Mesenchymal stem cell (in vitro differentiated cells and primary cell): ENCODE measurements at regions not wholly inside any gene's neighbourhood (a gene's known extent, or its start where the extent isn't known, plus 50 kb on each side); places are given as distances from the start of the nearest gene placed in this dataset.

Experiments
- DNase-seq: peaks from one replicate; pipeline ENCODE4 v3.0.0-alpha.2; 2013
- H2AFZ ChIP-seq: one replicate; pipeline ENCODE4 v1.6.1; 2013; ENCODE audit warnings: low read depth, mild to moderate bottlenecking, control low read depth, inconsistent platforms, low read length, moderate library complexity
- H2AK5ac ChIP-seq: 2 replicates; pipeline ENCODE4 v1.6.1; 2013; ENCODE audit warnings: low read length, moderate library complexity, mild to moderate bottlenecking, inconsistent platforms; ENCODE audit not compliant: severe bottlenecking
- H2BK120ac ChIP-seq: one replicate; pipeline ENCODE4 v1.6.1; 2013; ENCODE audit warnings: low read depth, mild to moderate bottlenecking, inconsistent platforms, low read length, moderate library complexity
- H2BK12ac ChIP-seq, 2 experiments: one replicate each; pipeline ENCODE4 v1.6.1; 2013; ENCODE audit warnings: inconsistent platforms in 2 of 2, low read length in 2 of 2, mild to moderate bottlenecking in 2 of 2, moderate library complexity in 2 of 2, control low read depth in 1 of 2
- H2BK15ac ChIP-seq: one replicate; pipeline ENCODE4 v1.6.1; 2013; ENCODE audit warnings: mild to moderate bottlenecking, low read depth, inconsistent platforms; ENCODE audit not compliant: poor library complexity, severe bottlenecking
- H2BK5ac ChIP-seq: 2 replicates; pipeline ENCODE4 v1.6.1; 2013; ENCODE audit warnings: low read depth, mild to moderate bottlenecking, low read length, control low read depth, inconsistent platforms; ENCODE audit not compliant: poor library complexity, severe bottlenecking
- H3K14ac ChIP-seq, 2 experiments: one replicate each; pipeline ENCODE4 v1.6.1; 2013; ENCODE audit warnings: inconsistent platforms in 2 of 2, low read length in 2 of 2, control low read depth in 1 of 2, mild to moderate bottlenecking in 1 of 2, moderate library complexity in 1 of 2
- H3K18ac ChIP-seq, 2 experiments: one replicate each; pipeline ENCODE4 v1.6.1; 2013; ENCODE audit warnings: inconsistent platforms in 2 of 2, low read length in 2 of 2, control low read depth in 1 of 2, low read depth in 1 of 2, mild to moderate bottlenecking in 1 of 2
- H3K23ac ChIP-seq, 2 experiments: one replicate each; pipeline ENCODE4 v1.6.1; 2013; ENCODE audit warnings: inconsistent platforms in 2 of 2, low read length in 2 of 2, mild to moderate bottlenecking in 2 of 2, moderate library complexity in 2 of 2, control low read depth in 1 of 2
- H3K27ac ChIP-seq: 2 replicates; pipeline ENCODE4 v1.5.1; 2013; ENCODE audit warnings: mild to moderate bottlenecking, moderate library complexity, low read length, control low read depth, inconsistent platforms; ENCODE audit not compliant: poor library complexity, severe bottlenecking
- H3K27me3 ChIP-seq, 2 experiments: 2 replicates each; pipeline versions ENCODE4 v1.6.1 to v1.7.0; 2013; ENCODE audit warnings: low read length in 2 of 2, mild to moderate bottlenecking in 2 of 2, moderate library complexity in 2 of 2, control low read depth in 1 of 2, inconsistent platforms in 1 of 2; ENCODE audit not compliant: control insufficient read depth in 1 of 2, insufficient read depth in 1 of 2
- H3K36me3 ChIP-seq, 2 experiments: 2 replicates each; pipeline versions ENCODE4 v1.6.1 to v1.7.0; 2013; ENCODE audit warnings: low read length in 2 of 2, control low read depth in 1 of 2, inconsistent platforms in 1 of 2, low read depth in 1 of 2, mild to moderate bottlenecking in 1 of 2; ENCODE audit not compliant: insufficient read depth in 2 of 2, control insufficient read depth in 1 of 2
- H3K4ac ChIP-seq, 2 experiments: one replicate each; pipeline ENCODE4 v1.6.1; 2013; ENCODE audit warnings: inconsistent platforms in 2 of 2, low read length in 2 of 2, mild to moderate bottlenecking in 2 of 2, moderate library complexity in 2 of 2, control low read depth in 1 of 2, low read depth in 1 of 2
- H3K4me1 ChIP-seq: 2 replicates; pipeline ENCODE4 v1.6.1; 2013; ENCODE audit warnings: low read depth, low read length, control low read depth; ENCODE audit not compliant: control insufficient read depth, insufficient read depth
- H3K4me2 ChIP-seq: 2 replicates; pipeline ENCODE4 v1.6.1; 2013; ENCODE audit warnings: low read length, mild to moderate bottlenecking, inconsistent platforms; ENCODE audit not compliant: poor library complexity, severe bottlenecking
- H3K4me3 ChIP-seq, 2 experiments: 2 replicates each; pipeline versions ENCODE4 v1.5.1 to v1.7.0; 2013; ENCODE audit warnings: low read length in 2 of 2, mild to moderate bottlenecking in 2 of 2, control low read depth in 1 of 2, low read depth in 1 of 2; ENCODE audit not compliant: insufficient read depth in 1 of 2
- H3K79me1 ChIP-seq: replicated peaks from 2 replicates; pipeline ENCODE4 v1.6.1; 2013; ENCODE audit warnings: mild to moderate bottlenecking, control low read depth, low read length, inconsistent platforms; ENCODE audit not compliant: poor library complexity, severe bottlenecking
- H3K9ac ChIP-seq: 2 replicates; pipeline ENCODE4 v1.7.0; 2013; ENCODE audit warnings: mild to moderate bottlenecking, low read length, moderate library complexity
- H3K9me3 ChIP-seq: 2 replicates; pipeline ENCODE4 v1.7.0; 2013; ENCODE audit warnings: mild to moderate bottlenecking, low read length; ENCODE audit not compliant: control insufficient read depth
- H4K8ac ChIP-seq: one replicate; pipeline ENCODE4 v1.6.1; 2013; ENCODE audit warnings: inconsistent platforms, mild to moderate bottlenecking, low read length, moderate library complexity
- H4K91ac ChIP-seq: one replicate; pipeline ENCODE4 v1.6.1; 2013; ENCODE audit warnings: mild to moderate bottlenecking, low read length, inconsistent platforms
- WGBS: methylation state at CpG from one replicate; pipeline ENCODE4 v1.1.7; 2013; ENCODE audit warnings: mixed read lengths; 5-methylcytosine and 5-hydroxymethylcytosine counted together

DNA sequence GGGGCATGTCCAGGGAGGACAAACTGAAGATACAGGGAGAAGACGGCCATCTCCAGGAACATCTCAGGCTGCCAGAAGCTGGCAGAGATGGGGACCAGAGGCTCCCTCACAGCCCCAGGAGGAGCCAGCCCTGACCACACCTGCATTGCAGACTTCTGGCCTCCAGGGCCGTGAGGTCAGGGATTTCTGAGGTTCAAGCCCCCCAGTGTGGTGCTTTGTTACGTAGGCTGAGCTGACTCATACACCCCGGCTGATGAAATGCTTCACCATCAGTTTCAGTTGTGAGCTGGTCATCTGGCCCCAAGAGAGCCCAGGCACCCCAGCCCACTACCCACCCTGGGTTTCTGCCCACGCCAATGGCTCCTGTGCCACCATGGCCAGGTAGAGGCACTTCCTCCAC is 106.4 kb downstream of the SIK1 start:
- H3K4me3 ChIP-seq, result no peak overlapping the region
- H2BK12ac ChIP-seq, result peak overlapping the region in 1 of 2 experiments; percentile 47
- H3K9me3 ChIP-seq, result peaks cover 9% of the 10 kb centered on the region
- H2BK15ac ChIP-seq, result no peak overlapping the region
- peak; percentile 34 for DNase-seq
- peak overlapping the region; percentile 50 for H4K8ac ChIP-seq
- no peak overlapping the region for H2AFZ ChIP-seq
- H3K23ac ChIP-seq, result no peak overlapping the region
- H2AK5ac ChIP-seq, result no peak overlapping the region
- peak overlapping the region; percentile 65 for H4K91ac ChIP-seq
- no peak overlapping the region for H2BK5ac ChIP-seq
- no peak overlapping the region for H3K4ac ChIP-seq
- H3K18ac ChIP-seq, result peak overlapping the region; percentile 35 to 37
- 91% methylated on average over 5 of the region's 5 CpGs for WGBS
- H3K4me1 ChIP-seq, result peaks cover 38% of the 10 kb centered on the region
- H3K27me3 ChIP-seq, result peaks cover 0 to 45% of the 10 kb centered on the region in 2 experiments
- H3K14ac ChIP-seq, result no peak overlapping the region
- no peak overlapping the region for H3K9ac ChIP-seq
- H3K4me2 ChIP-seq, result no peak overlapping the region
- H3K79me1 ChIP-seq, result no peaks in the 10 kb centered on the region
- no peak overlapping the region for H3K27ac ChIP-seq
- H3K36me3 ChIP-seq, result no peaks in the 10 kb centered on the region
- H2BK120ac ChIP-seq, result no peak overlapping the region

DNA sequence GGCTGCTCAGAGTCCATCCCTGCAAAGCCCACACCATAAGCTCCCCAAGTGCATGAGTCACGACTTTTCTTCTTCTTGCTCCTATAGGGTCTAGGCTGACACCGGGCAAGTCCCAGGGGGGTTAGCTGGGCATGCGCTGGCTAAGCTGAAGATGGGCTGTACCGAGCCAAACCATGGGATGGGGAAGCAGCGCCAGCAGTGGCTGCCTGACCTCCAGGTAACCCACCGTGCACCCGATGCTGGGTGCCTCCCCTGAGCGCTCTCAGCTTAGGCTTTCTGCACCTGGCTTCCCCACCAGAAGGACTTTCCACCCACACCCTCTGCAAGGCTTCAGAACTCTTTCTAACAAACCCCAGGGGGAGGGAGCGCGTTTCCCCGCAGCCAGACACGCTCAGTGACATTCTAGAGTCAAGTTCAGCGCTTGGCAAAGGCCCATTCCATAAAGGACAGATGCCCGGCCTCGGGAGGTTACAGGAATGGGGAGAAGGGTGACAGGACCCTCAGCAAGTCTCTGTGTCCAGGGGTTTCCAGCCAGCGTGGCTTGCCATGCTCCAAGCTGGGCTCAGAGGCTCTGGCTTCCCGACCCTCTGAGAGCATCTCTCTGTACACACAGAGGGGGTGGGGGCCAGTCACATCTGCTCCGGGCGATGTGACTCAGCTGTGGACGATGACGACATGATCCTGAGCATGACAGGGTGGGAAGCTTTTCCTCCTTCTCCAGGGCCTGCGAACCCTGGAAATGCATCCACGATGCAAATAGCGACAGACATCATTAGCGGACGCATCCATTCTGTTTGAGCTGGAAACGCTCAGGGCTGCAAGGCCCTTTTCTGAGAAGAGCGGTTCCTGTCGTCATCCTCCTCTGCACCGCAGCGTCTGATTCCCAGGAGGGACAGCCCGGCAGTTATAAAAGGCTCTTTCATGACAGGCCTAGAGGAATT is 107.8 kb downstream of the SIK1 start:
- no peak overlapping the region for H4K8ac ChIP-seq
- H3K23ac ChIP-seq, result no peak overlapping the region
- H3K27ac ChIP-seq, result no peak overlapping the region
- no peak overlapping the region for H2BK15ac ChIP-seq
- no peak overlapping the region for H2AK5ac ChIP-seq
- H2BK5ac ChIP-seq, result no peak overlapping the region
- H3K9ac ChIP-seq, result no peak overlapping the region
- no peak overlapping the region for H2AFZ ChIP-seq
- peak overlapping the region in 1 of 2 experiments; percentile 53 for H3K14ac ChIP-seq
- H3K36me3 ChIP-seq, result no peaks in the 10 kb centered on the region
- peaks cover 9% of the 10 kb centered on the region for H3K9me3 ChIP-seq
- H3K4ac ChIP-seq, result no peak overlapping the region
- H3K18ac ChIP-seq, result no peak overlapping the region
- peaks cover 0 to 42% of the 10 kb centered on the region in 2 experiments for H3K27me3 ChIP-seq
- peaks cover 33% of the 10 kb centered on the region for H3K4me1 ChIP-seq
- DNase-seq, result peak; percentile 91
- H3K79me1 ChIP-seq, result no peaks in the 10 kb centered on the region
- H2BK12ac ChIP-seq, result no peak overlapping the region
- H3K4me3 ChIP-seq, result no peak overlapping the region
- no peak overlapping the region for H3K4me2 ChIP-seq
- 55% methylated on average over 32 of the region's 32 CpGs for WGBS
- H4K91ac ChIP-seq, result no peak overlapping the region
- H2BK120ac ChIP-seq, result no peak overlapping the region

DNA sequence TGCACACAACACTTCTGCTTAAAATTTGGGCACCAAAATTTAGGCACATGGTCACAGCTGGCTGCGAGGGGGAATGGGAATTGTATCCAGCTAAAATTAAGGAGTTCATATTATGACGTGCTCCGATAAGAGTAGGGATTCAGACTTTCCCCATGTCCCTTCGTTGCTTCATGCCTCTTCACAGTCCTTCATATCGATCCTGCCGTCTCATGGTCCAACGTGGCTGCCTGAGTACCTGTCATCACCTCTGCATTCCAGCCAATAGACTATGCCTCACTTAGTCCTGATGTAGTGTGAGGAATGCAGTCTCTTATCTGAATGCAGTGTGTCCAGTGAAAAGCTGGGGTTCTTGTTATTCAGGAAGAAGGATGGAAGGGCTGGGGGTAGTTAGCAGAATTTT is 108.6 kb downstream of the SIK1 start:
- Histone ChIP-seq H3K14ac (no peak overlapping the region), H2BK12ac (no peak overlapping the region), H4K91ac (no peak overlapping the region), H2BK15ac (no peak overlapping the region), H3K9me3 (peaks cover 9% of the 10 kb centered on the region), H3K4me1 (peaks cover 26% of the 10 kb centered on the region), H3K4me3 (no peak overlapping the region), H3K27ac (no peak overlapping the region), H3K4ac (no peak overlapping the region), H4K8ac (no peak overlapping the region), H2BK5ac (no peak overlapping the region), H3K4me2 (no peak overlapping the region), H2BK120ac (no peak overlapping the region), H3K23ac (no peak overlapping the region), H3K18ac (no peak overlapping the region), H2AFZ (no peak overlapping the region), H3K36me3 (no peaks in the 10 kb centered on the region), H2AK5ac (no peak overlapping the region), H3K27me3 (peaks cover 0 to 40% of the 10 kb centered on the region in 2 experiments), H3K9ac (no peak overlapping the region), H3K79me1 (no peaks in the 10 kb centered on the region)
- DNase-seq, result no peak
- WGBS, result 90% methylated on average over 7 of the region's 7 CpGs

DNA sequence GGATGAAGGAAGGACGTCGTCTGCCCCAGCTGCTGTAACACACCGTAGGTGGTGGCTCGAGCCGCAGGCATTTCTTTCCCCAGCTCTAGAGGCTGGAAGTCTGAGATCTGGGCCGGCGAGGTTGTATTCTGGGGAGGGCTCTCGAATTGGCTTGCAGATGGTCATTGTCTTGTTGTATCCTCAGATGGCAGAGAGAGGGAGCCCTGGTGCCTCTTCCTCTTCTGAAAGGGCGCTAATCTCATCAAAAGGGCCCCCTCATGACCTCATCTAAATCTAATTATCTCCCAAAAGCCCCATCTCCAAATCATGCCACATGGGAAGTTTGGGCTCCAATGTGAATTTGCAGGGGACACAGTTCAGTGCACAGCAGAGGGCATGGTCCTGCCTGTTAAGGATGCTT is 109.0 kb downstream of the SIK1 start:
- H3K4me3 ChIP-seq, result no peak overlapping the region
- 74% methylated on average over 9 of the region's 9 CpGs for WGBS
- no peak overlapping the region for H3K27ac ChIP-seq
- no peak overlapping the region for H2BK120ac ChIP-seq
- no peak overlapping the region for H2AFZ ChIP-seq
- H3K4me2 ChIP-seq, result no peak overlapping the region
- no peak overlapping the region for H2AK5ac ChIP-seq
- H3K27me3 ChIP-seq, result peaks cover 0 to 36% of the 10 kb centered on the region in 2 experiments
- no peak for DNase-seq
- H3K4ac ChIP-seq, result no peak overlapping the region
- no peak overlapping the region for H3K18ac ChIP-seq
- no peak overlapping the region for H4K91ac ChIP-seq
- H3K79me1 ChIP-seq, result no peaks in the 10 kb centered on the region
- H3K9me3 ChIP-seq, result peaks cover 9% of the 10 kb centered on the region
- H3K23ac ChIP-seq, result no peak overlapping the region
- peaks cover 26% of the 10 kb centered on the region for H3K4me1 ChIP-seq
- H3K14ac ChIP-seq, result no peak overlapping the region
- no peak overlapping the region for H3K9ac ChIP-seq
- H2BK15ac ChIP-seq, result no peak overlapping the region
- H3K36me3 ChIP-seq, result no peaks in the 10 kb centered on the region
- H4K8ac ChIP-seq, result no peak overlapping the region
- no peak overlapping the region for H2BK5ac ChIP-seq
- H2BK12ac ChIP-seq, result no peak overlapping the region
